ENCODE measurements at regions not wholly inside any gene's neighbourhood (a gene's known extent, or its start where the extent isn't known, plus 50 kb on each side); places are given as distances from the start of the nearest gene placed in this dataset.
"Not testable (repeated sequence)": the region's sequence is repeated elsewhere in the genome, so short reads cannot be mapped to it uniquely, and the experiment has no call there.

DNA sequence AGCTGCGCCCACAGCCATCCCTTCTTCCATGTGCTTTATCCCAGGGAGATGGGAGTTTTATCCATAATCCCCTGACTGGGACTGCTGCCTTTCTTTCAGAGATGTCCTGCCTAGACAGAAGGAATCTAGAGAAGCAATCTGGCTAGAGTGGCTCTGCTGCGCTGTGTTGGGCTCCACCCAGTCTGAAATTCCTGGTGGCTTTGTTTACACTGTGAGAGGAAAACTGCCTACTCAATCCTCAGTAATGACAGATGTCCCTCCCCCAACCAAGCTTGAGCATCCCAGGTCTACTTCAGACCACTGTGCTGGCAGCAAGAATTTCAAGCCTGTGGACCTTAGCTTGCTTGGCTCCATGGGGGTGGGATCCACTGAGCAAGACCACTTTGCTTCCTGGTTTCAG is 116.9 kb upstream of the AR start:
- ChIA-PET CTCF (no interaction called here), POLR2A (no interaction called here)
- no peak for DNase-seq (ENCODE audit: low read depth, low spot score)
- TF ChIP-seq, protein P1, sequence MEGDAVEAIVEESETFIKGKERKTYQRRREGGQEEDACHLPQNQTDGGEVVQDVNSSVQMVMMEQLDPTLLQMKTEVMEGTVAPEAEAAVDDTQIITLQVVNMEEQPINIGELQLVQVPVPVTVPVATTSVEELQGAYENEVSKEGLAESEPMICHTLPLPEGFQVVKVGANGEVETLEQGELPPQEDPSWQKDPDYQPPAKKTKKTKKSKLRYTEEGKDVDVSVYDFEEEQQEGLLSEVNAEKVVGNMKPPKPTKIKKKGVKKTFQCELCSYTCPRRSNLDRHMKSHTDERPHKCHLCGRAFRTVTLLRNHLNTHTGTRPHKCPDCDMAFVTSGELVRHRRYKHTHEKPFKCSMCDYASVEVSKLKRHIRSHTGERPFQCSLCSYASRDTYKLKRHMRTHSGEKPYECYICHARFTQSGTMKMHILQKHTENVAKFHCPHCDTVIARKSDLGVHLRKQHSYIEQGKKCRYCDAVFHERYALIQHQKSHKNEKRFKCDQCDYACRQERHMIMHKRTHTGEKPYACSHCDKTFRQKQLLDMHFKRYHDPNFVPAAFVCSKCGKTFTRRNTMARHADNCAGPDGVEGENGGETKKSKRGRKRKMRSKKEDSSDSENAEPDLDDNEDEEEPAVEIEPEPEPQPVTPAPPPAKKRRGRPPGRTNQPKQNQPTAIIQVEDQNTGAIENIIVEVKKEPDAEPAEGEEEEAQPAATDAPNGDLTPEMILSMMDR (IDR thresholded peaks at IDR 0.05; ENCODE audit: insufficient read depth, low read length, missing control alignments) = no peak
- H3K4me3 ChIP-seq (ENCODE audit: low read depth, low read length) = no peak overlapping the region

DNA sequence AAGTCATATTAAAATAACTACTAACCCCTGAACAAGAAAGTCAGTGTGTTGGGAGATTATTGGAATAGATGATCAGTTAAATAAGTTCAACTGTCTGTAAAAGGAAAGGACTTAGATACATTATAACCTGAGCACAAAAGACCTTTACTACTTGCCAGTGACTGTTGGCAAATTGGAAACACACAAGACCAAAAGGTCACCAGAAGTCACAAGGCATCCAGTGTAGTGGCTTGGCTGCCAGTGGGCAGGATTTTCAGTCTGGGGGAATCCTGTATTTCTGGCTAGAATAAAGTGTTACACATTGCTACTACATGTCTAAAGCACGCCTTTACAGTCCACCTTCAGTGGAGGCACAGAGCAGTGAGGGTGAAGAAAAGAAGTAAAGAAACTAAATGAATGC is 108.3 kb upstream of the AR start:
- no peak overlapping the region for H3K4me3 ChIP-seq (ENCODE audit: low read depth, low read length)
- DNase-seq (ENCODE audit: low read depth, low spot score) = no peak
- ChIA-PET CTCF (no interaction called here), POLR2A (no interaction called here)
- TF ChIP-seq, protein P1 (IDR thresholded peaks at IDR 0.05; ENCODE audit: insufficient read depth, low read length, missing control alignments) = no peak

DNA sequence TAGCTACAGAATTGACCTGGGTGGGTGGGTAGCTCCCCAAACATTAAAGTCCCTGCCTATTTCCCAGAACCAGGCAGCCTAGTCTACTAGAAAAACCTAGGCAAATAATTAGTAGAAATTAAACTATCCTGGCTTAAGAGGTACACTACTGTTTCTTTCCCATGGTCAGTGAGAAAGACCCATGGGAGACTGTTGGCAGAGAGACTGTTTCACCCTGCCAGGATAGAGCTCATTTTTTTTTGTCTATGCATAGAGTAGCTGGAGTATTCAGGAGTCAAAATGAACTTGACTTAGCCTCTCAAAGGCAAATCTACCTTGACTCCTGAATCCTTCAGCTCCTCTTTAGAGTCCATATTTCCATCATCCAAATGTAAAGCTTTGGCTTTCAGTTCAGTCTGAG is 107.0 kb upstream of the AR start:
- H3K4me3 ChIP-seq (ENCODE audit: low read depth, low read length) = no peak overlapping the region
- CTCF ChIA-PET = no interaction called here
- no peak for DNase-seq (ENCODE audit: low read depth, low spot score)
- POLR2A ChIA-PET = no interaction called here
- TF ChIP-seq, protein P1 (IDR thresholded peaks at IDR 0.05; ENCODE audit: insufficient read depth, low read length, missing control alignments) = no peak

DNA sequence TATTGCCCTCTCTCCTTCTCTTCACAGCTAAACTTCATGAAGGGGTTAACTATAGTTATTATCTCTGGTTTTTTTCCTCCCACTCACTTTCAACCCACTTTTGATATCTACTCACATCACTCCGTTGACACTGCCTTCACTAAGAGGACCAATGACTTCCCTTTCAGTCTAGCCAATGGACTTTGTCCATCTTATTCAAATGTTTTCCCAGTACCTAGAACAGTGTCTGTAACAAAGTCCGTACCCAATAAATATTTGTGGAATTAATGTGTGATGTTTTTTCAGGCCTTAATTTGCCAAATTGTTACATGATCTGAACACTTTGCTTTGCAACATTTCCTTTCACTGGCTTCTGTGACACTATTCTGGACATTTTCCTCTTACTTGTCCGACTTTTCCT is 106.0 kb upstream of the AR start:
- no peak for DNase-seq (ENCODE audit: low read depth, low spot score)
- TF ChIP-seq, protein P1 (IDR thresholded peaks at IDR 0.05; ENCODE audit: insufficient read depth, low read length, missing control alignments) = no peak
- no peak overlapping the region for H3K4me3 ChIP-seq (ENCODE audit: low read depth, low read length)
- ChIA-PET POLR2A (no interaction called here), CTCF (no interaction called here)

DNA sequence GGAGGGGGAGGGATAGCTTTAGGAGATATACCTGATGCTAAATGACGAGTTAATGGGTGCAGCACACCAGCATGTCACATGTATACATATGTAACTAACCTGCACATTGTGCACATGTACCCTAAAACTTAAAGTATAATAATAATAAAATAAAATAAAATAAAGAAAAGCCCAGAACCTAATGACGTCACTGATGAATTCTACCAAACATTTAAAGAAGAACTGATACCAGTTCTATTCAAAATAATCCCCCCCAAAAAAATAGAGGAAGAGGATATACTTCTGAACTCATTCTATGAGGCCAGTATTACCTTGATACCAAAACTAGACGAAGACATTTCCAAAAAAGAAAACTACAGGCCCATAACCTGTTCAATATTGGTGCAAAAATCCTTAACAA is 68.6 kb upstream of the AR start:
- CTCF ChIA-PET; H3K4me3 ChIP-seq (ENCODE audit: low read depth, low read length); DNase-seq (ENCODE audit: low read depth, low spot score); POLR2A ChIA-PET: not testable (repeated sequence)

DNA sequence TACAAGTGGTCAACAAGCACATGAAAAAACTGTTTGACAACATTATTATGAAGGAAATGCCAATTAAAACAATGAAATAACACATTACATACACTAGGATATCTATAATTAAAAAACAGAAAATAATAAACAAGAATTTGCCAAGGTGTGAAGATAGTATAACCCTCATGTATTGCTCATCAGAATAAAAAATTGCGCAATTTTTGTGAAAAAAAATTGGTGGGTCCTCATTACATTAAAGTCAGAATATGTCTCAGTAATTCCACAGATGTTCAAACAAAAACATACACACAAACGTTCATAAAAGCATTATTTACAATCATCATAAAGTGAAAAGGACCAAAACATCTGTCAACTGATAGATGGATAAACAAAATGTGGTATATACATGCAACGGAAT is 63.0 kb upstream of the AR start:
- DNase-seq (ENCODE audit: low read depth, low spot score) = no peak
- CTCF ChIA-PET = no interaction called here
- TF ChIP-seq, protein P1 (IDR thresholded peaks at IDR 0.05; ENCODE audit: insufficient read depth, low read length, missing control alignments) = no peak
- POLR2A ChIA-PET = no interaction called here
- no peak overlapping the region for H3K4me3 ChIP-seq (ENCODE audit: low read depth, low read length)

Data from AG04449 (cell line).